ENCODE measurements at regions not wholly inside any gene's neighbourhood (a gene's known extent, or its start where the extent isn't known, plus 50 kb on each side); places are given as distances from the start of the nearest gene placed in this dataset.

- DNase-seq (ENCODE audit: extremely low spot score) = no peak
- ChIA-PET POLR2A (no interaction called here), CTCF (no interaction called here)
- TF ChIP-seq ELF4 (IDR thresholded peaks at IDR 0.05) (no peak), ARNT (IDR thresholded peaks at IDR 0.05) (no peak), FOXK2 (IDR thresholded peaks at IDR 0.05) (no peak), NFRKB (IDR thresholded peaks at IDR 0.05) (no peak), BHLHE40 (IDR thresholded peaks at IDR 0.05; ENCODE audit: borderline replicate concordance) (no peak), FOXM1 (IDR thresholded peaks at IDR 0.05; ENCODE audit: borderline replicate concordance) (no peak), TARDBP (IDR thresholded peaks at IDR 0.05) (no peak), SUZ12 (IDR thresholded peaks at IDR 0.05) (no peak), CTBP1 (IDR thresholded peaks at IDR 0.05; ENCODE audit: borderline replicate concordance) (no peak)
Observed at GRCh38 chr3:3708769-3709115, 90.5 kb upstream of the LRRN1 start.

GRCh38 chr3:3707858-3708768 is 91.1 kb upstream of the LRRN1 start:
- POLR2A ChIA-PET = no interaction called here
- no peak for TF ChIP-seq FOXM1 (IDR thresholded peaks at IDR 0.05; ENCODE audit: borderline replicate concordance)
- no peak for TF ChIP-seq L3MBTL2 (conservative IDR thresholded peaks at IDR 0.05)
- TF ChIP-seq LEF1 (IDR thresholded peaks at IDR 0.05; ENCODE audit: borderline replicate concordance) = no peak
- TF ChIP-seq ARNT (IDR thresholded peaks at IDR 0.05) = no peak
- no peak for DNase-seq (ENCODE audit: extremely low spot score)
- CTCF ChIA-PET = no interaction called here

DNA sequence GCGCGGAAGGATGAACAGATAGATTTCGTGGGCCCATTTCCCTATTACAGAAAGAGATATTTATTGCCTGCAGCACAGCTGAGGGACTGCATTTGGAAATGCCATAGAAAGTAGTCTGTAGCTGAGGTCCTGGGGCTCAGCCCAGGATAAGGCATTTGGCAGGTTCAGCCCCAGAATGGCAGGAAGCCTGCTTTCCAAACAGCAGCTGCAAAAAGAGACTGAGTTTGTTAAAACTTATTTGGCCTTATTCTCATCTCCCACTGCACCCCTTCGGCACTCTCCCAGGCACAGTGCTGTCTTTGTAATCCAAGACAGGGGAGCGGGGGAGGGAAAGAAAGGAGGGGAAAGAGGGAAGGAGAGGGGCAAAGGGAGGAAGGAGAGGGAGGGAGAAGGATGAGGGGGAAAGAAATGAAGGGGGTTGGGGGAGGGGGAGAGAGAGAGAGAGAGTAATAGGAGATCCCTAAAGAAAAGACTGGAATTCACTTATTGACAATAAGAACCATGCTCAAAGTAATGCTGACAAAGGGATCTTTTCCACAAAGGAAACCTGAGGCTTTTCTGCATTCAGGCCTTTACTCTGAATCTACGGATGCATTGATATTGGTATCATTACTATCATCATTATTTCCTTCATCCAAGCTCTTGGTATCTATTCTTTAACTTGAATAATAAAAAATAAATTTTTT is 94.0 kb upstream of the LRRN1 start:
- ChIA-PET CTCF (no interaction called here), POLR2A (no interaction called here)
- TF ChIP-seq NFRKB (IDR thresholded peaks at IDR 0.05) = no peak
- no peak for TF ChIP-seq LEF1 (IDR thresholded peaks at IDR 0.05; ENCODE audit: borderline replicate concordance)
- no peak for TF ChIP-seq ELF4 (IDR thresholded peaks at IDR 0.05)
- TF ChIP-seq FOXK2 (IDR thresholded peaks at IDR 0.05) = no peak
- no peak for TF ChIP-seq HDGF (IDR thresholded peaks at IDR 0.05; ENCODE audit: borderline replicate concordance)
- no peak for TF ChIP-seq BHLHE40 (IDR thresholded peaks at IDR 0.05; ENCODE audit: borderline replicate concordance)
- TF ChIP-seq CTBP1 (IDR thresholded peaks at IDR 0.05; ENCODE audit: borderline replicate concordance) = no peak
- no peak for TF ChIP-seq SUZ12 (IDR thresholded peaks at IDR 0.05)
- TF ChIP-seq ARNT (IDR thresholded peaks at IDR 0.05) = no peak
- no peak for TF ChIP-seq PKNOX1 (IDR thresholded peaks at IDR 0.05)
- no peak for TF ChIP-seq TARDBP (IDR thresholded peaks at IDR 0.05)
- TF ChIP-seq FOXA1 (IDR thresholded peaks at IDR 0.05) = no peak
- TF ChIP-seq L3MBTL2 (conservative IDR thresholded peaks at IDR 0.05) = no peak
- TF ChIP-seq SP1 (IDR thresholded peaks at IDR 0.05) = no peak
- TF ChIP-seq FOXM1 (IDR thresholded peaks at IDR 0.05; ENCODE audit: borderline replicate concordance) = no peak
- no peak for TF ChIP-seq ZNF384 (IDR thresholded peaks at IDR 0.05)

DNA sequence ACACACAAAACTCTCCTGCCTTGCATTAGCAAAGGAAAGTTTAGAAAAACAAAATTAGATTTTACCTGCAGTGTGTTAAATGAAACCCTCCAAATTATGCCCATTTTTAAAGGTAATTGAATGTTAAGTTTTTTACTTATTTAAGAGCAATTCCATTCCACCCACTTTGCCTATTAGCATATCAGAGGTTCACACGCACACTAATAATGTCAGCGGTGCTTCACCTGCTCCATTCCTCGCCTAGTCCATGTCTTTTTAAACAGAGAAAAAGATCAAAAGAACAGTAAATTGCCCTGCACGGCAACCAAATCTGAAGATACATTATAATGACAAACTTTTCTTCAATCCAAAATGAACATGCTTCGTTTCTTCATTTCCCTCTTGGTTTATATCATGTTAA is 97.3 kb upstream of the LRRN1 start:
- POLR2A ChIA-PET = no interaction called here
- DNase-seq (ENCODE audit: extremely low spot score) = no peak
- TF ChIP-seq CTBP1 (IDR thresholded peaks at IDR 0.05; ENCODE audit: borderline replicate concordance) (no peak), SUZ12 (IDR thresholded peaks at IDR 0.05) (no peak), SP1 (IDR thresholded peaks at IDR 0.05) (no peak), TARDBP (IDR thresholded peaks at IDR 0.05) (no peak), FOXM1 (IDR thresholded peaks at IDR 0.05; ENCODE audit: borderline replicate concordance) (no peak), FOXK2 (IDR thresholded peaks at IDR 0.05) (no peak), HDGF (IDR thresholded peaks at IDR 0.05; ENCODE audit: borderline replicate concordance) (no peak), ELF4 (IDR thresholded peaks at IDR 0.05) (no peak), PKNOX1 (IDR thresholded peaks at IDR 0.05) (no peak), ARNT (IDR thresholded peaks at IDR 0.05) (no peak)
- CTCF ChIA-PET = no interaction called here

More for the DNA sequence above, 94.0 kb upstream of the LRRN1 start:
- no peak for DNase-seq (ENCODE audit: extremely low spot score)

DNA sequence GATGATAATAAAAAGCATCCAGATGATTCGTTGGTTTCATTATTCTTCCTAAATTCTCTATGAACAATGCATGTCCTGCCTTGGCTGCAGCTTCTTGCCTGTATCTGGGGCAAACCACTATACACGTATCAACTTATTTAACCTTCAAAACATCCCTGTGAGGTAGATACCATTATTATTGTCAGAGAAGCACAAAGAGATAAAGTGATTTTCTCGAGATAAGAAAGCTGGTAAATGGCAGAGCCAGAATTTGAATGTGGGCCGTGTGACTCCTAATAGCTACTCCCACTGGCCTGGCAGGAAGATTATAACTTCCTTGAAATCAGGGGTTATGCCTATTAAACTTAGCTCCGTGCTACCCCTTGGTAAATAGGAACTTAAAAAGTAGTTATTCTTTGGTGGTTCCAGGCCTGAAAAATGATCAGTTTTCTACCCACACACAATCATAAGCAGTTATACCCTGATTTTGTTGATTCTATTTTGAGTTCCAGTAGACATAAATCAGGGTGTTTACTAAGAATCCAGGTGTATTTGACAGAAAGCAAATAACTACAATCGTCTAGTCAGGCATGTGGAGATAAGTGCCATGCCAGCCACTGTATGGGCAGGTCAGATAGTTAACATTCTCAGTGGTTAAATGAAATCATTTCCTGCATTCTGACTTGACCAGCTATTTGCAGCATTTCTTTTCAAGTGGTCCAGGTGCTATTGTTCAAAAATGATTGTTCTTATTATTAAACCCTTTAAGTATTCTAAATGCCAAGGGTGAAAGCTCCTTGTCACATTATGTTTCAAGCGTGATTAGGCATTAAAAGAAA is 99.2 kb upstream of the LRRN1 start:
- TF ChIP-seq HDGF (IDR thresholded peaks at IDR 0.05; ENCODE audit: borderline replicate concordance) (no peak), TARDBP (IDR thresholded peaks at IDR 0.05) (no peak), FOXA1 (IDR thresholded peaks at IDR 0.05) (no peak), FOXK2 (IDR thresholded peaks at IDR 0.05) (no peak), PKNOX1 (IDR thresholded peaks at IDR 0.05) (no peak), ARNT (IDR thresholded peaks at IDR 0.05) (no peak), ELF4 (IDR thresholded peaks at IDR 0.05) (no peak), BHLHE40 (IDR thresholded peaks at IDR 0.05; ENCODE audit: borderline replicate concordance) (no peak), LEF1 (IDR thresholded peaks at IDR 0.05; ENCODE audit: borderline replicate concordance) (no peak)
- ChIA-PET POLR2A (no interaction called here), CTCF (no interaction called here)
- no peak for DNase-seq (ENCODE audit: extremely low spot score)
